Erythroblast (primary cell): ENCODE measurements at regions not wholly inside any gene's neighbourhood (a gene's known extent, or its start where the extent isn't known, plus 50 kb on each side); places are given as distances from the start of the nearest gene placed in this dataset.

ENCODE experiments used
- GATA1 ChIP-seq: IDR thresholded peaks from 2 replicates; pipeline ENCODE4 v1.6.1; 2011; ENCODE audit warnings: low read depth, mild to moderate bottlenecking, control low read depth, low read length, moderate library complexity
- POLR2A ChIP-seq: IDR thresholded peaks from 2 replicates; pipeline ENCODE4 v1.6.1; 2011; ENCODE audit warnings: mild to moderate bottlenecking, low read length

DNA sequence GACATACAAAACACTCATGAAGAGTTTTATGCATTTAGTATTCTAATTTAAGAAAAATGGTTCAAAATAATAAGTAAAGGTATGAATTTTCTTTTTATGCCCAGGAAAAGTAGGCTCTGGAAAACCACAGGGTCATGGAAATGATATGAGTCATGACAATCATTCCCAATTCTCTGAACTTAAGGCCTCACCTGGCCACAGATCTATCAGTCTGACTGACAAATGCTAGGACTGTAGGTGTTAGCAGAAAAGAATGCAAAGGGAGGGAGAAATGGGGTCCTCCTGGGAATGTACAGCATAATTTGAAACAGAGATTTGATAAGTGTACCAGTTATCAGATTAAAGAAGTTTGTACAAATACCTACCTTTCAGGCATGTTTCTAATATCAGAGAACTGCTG, 270.5 kb upstream of the ARSJ start:
- TF ChIP-seq POLR2A (no peak), GATA1 (no peak)
